ENCODE measurements at regions not wholly inside any gene's neighbourhood (a gene's known extent, or its start where the extent isn't known, plus 50 kb on each side); places are given as distances from the start of the nearest gene placed in this dataset.

DNA sequence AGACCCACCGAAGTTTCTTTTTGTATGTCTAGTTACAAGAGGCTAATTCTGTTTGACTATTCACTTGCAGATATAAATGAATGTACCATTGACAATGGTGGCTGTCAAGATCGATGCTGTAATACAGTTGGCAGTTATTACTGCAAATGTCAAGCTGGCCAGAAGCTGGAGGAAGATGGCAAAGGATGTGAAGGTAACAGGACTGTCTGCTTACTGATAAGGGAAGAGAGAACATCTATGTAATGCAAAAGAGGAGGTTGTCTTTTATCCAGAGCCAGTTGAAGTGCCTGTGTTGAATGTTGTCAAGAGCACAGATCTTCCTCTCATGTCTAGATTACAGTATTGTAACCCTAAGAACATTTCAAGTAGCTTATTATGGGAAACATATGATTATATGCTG, 549.5 kb upstream of the GOLIM4 start:
- TF ChIP-seq, protein P1, sequence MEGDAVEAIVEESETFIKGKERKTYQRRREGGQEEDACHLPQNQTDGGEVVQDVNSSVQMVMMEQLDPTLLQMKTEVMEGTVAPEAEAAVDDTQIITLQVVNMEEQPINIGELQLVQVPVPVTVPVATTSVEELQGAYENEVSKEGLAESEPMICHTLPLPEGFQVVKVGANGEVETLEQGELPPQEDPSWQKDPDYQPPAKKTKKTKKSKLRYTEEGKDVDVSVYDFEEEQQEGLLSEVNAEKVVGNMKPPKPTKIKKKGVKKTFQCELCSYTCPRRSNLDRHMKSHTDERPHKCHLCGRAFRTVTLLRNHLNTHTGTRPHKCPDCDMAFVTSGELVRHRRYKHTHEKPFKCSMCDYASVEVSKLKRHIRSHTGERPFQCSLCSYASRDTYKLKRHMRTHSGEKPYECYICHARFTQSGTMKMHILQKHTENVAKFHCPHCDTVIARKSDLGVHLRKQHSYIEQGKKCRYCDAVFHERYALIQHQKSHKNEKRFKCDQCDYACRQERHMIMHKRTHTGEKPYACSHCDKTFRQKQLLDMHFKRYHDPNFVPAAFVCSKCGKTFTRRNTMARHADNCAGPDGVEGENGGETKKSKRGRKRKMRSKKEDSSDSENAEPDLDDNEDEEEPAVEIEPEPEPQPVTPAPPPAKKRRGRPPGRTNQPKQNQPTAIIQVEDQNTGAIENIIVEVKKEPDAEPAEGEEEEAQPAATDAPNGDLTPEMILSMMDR (IDR thresholded peaks at IDR 0.05; ENCODE audit: poor library complexity), result no peak
- TF ChIP-seq EZH2 (IDR thresholded peaks at IDR 0.05; ENCODE audit: borderline replicate concordance) (no peak), EZH2phosphoT487 (IDR thresholded peaks at IDR 0.05; ENCODE audit: low read depth, severe bottlenecking, unreplicated experiment) (no peak)
